ENCODE measurements at regions not wholly inside any gene's neighbourhood (a gene's known extent, or its start where the extent isn't known, plus 50 kb on each side); places are given as distances from the start of the nearest gene placed in this dataset.

- no peaks in the 10 kb centered on the region for H3K9me3 ChIP-seq (ENCODE audit: control insufficient read depth, low read depth, low read length)
- H2BK12ac ChIP-seq (ENCODE audit: insufficient read length, low read depth, low read length), result no peak overlapping the region
- Mint-ChIP-seq H3K27ac (no peak overlapping the region), H3K4me1 (peaks cover 11 to 15% of the 10 kb centered on the region in 2 experiments), H3K9me3 (peaks cover 4 to 10% of the 10 kb centered on the region in 2 experiments), H3K4me3 (no peak overlapping the region), H3K36me3 (ENCODE audit: insufficient read depth in 1 of 3, low read depth in 3 of 3) (peaks cover 4 to 9% (median 9%) of the 10 kb centered on the region in 3 experiments), H3K27me3 (ENCODE audit: low read depth) (no peaks in the 10 kb centered on the region)
- no peak overlapping the region for H3K27ac ChIP-seq (ENCODE audit: insufficient read length, low read depth, low read length)
- H3T11ph ChIP-seq (ENCODE audit: low read length), result no peak overlapping the region
- no peak overlapping the region for H2BK120ac ChIP-seq (ENCODE audit: low read depth, low read length, poor library complexity, severe bottlenecking)
- no peak overlapping the region for H2AK5ac ChIP-seq (ENCODE audit: insufficient read length, low read length)
- TF ChIP-seq, protein P1, sequence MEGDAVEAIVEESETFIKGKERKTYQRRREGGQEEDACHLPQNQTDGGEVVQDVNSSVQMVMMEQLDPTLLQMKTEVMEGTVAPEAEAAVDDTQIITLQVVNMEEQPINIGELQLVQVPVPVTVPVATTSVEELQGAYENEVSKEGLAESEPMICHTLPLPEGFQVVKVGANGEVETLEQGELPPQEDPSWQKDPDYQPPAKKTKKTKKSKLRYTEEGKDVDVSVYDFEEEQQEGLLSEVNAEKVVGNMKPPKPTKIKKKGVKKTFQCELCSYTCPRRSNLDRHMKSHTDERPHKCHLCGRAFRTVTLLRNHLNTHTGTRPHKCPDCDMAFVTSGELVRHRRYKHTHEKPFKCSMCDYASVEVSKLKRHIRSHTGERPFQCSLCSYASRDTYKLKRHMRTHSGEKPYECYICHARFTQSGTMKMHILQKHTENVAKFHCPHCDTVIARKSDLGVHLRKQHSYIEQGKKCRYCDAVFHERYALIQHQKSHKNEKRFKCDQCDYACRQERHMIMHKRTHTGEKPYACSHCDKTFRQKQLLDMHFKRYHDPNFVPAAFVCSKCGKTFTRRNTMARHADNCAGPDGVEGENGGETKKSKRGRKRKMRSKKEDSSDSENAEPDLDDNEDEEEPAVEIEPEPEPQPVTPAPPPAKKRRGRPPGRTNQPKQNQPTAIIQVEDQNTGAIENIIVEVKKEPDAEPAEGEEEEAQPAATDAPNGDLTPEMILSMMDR (conservative IDR thresholded peaks at IDR 0.05), result no peak
- WGBS (ENCODE audit: extremely low coverage, insufficient read length, low lambda C conversion rate), result no CpG with 5 or more reads among the region's 2 CpGs
- H3K9ac ChIP-seq (ENCODE audit: extremely low read depth, insufficient read length, low read length), result no peak overlapping the region
- H3K56ac ChIP-seq (ENCODE audit: insufficient read length, low read depth, low read length), result no peak overlapping the region
- H3K4me2 ChIP-seq (ENCODE audit: insufficient read depth, insufficient read length, low read length), result no peak overlapping the region
- H2BK5ac ChIP-seq (ENCODE audit: insufficient read length, low read length), result no peak overlapping the region
- DNase-seq, result no peak
- no peak overlapping the region for H2BK20ac ChIP-seq (ENCODE audit: low read depth, low read length, poor library complexity, severe bottlenecking)
- no peak overlapping the region for H3K23ac ChIP-seq (ENCODE audit: insufficient read length, low read depth, low read length)
- no peaks in the 10 kb centered on the region for H3K79me1 ChIP-seq (ENCODE audit: insufficient read depth, low read depth, low read length, poor library complexity, severe bottlenecking)
- H3K4me1 ChIP-seq (ENCODE audit: insufficient read depth, low read length), result peaks cover 2% of the 10 kb centered on the region; the same call in 1 of the 2 replicates
- H3K79me2 ChIP-seq (ENCODE audit: insufficient read depth, low read length), result no peaks in the 10 kb centered on the region
- no peaks in the 10 kb centered on the region for H3K27me3 ChIP-seq (ENCODE audit: insufficient read depth, low read length)
- no peaks in the 10 kb centered on the region for H4K20me1 ChIP-seq (ENCODE audit: control insufficient read depth, insufficient read depth, insufficient read length)
- no peak overlapping the region for H4K8ac ChIP-seq (replicated peaks; ENCODE audit: insufficient read length, low read depth, low read length)
- H2AFZ ChIP-seq (ENCODE audit: low read length), result no peak overlapping the region
- no peak overlapping the region for H3K18ac ChIP-seq (ENCODE audit: insufficient read length, low read depth, low read length)
- H3K4ac ChIP-seq (ENCODE audit: low read depth, low read length), result no peak overlapping the region
- H4K91ac ChIP-seq (ENCODE audit: insufficient read length, low read depth, low read length), result no peak overlapping the region
- no peaks in the 10 kb centered on the region for H3K23me2 ChIP-seq (ENCODE audit: insufficient read length, low read depth, low read length, poor library complexity, severe bottlenecking)
- H2BK15ac ChIP-seq (ENCODE audit: low read depth, low read length), result no peak overlapping the region
- H4K5ac ChIP-seq (ENCODE audit: insufficient read length, low read depth, low read length), result no peak overlapping the region
- H3K14ac ChIP-seq (ENCODE audit: insufficient read depth, low read length), result no peak overlapping the region
Observed at GRCh38 chr16:13638218-13638617, 281.7 kb upstream of the ERCC4 start.
